Peyer's patch (tissue), 4 donors: ENCODE measurements at regions not wholly inside any gene's neighbourhood (a gene's known extent, or its start where the extent isn't known, plus 50 kb on each side); places are given as distances from the start of the nearest gene placed in this dataset.

Experiments used
- POLR2A ChIP-seq, 2 donors: fragments of 450-650 bp; IDR thresholded peaks; one replicate each; pipeline ENCODE4 v1.5.1; 2017; ENCODE audit warnings: antibody characterized with exemption in 2 of 2, mild to moderate bottlenecking in 2 of 2, moderate library complexity in 2 of 2
- TF ChIP-seq, protein P1 (sequence below), 6 experiments: fragments of 450-650 bp in 4 of 6; fragments of 200-600 bp in 2 of 6; sonication (generic) in 1 of 6; IDR thresholded peaks; one replicate each; pipeline ENCODE4 v1.5.1; 2017 to 2019; ENCODE audit warnings: antibody characterized with exemption in 6 of 6, mild to moderate bottlenecking in 3 of 6, moderate library complexity in 1 of 6

DNA sequence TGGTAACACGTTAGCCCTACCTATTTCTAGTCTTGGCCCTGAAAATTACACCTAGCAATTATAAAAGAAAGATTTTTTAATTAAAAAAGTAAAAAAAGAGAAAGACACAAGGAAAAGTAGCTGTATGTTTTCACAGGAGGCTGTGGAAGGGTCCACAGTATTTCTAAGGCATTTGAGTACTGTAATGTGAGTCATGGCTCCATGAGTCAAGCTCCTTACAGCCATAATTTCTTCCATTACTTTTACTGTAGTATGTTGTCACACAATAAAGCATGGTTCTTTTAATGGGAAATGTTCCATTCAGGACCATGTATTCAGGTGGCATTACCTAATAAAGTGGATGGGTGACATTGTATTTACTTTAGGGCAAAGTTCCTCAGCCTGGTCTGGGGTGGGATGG is 113.4 kb downstream of the GPR37 start:
- TF ChIP-seq, protein P1, sequence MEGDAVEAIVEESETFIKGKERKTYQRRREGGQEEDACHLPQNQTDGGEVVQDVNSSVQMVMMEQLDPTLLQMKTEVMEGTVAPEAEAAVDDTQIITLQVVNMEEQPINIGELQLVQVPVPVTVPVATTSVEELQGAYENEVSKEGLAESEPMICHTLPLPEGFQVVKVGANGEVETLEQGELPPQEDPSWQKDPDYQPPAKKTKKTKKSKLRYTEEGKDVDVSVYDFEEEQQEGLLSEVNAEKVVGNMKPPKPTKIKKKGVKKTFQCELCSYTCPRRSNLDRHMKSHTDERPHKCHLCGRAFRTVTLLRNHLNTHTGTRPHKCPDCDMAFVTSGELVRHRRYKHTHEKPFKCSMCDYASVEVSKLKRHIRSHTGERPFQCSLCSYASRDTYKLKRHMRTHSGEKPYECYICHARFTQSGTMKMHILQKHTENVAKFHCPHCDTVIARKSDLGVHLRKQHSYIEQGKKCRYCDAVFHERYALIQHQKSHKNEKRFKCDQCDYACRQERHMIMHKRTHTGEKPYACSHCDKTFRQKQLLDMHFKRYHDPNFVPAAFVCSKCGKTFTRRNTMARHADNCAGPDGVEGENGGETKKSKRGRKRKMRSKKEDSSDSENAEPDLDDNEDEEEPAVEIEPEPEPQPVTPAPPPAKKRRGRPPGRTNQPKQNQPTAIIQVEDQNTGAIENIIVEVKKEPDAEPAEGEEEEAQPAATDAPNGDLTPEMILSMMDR (IDR thresholded peaks at IDR 0.05) = no peak
- no peak for TF ChIP-seq POLR2A (IDR thresholded peaks at IDR 0.05)
